ENCODE measurements at regions not wholly inside any gene's neighbourhood (a gene's known extent, or its start where the extent isn't known, plus 50 kb on each side); places are given as distances from the start of the nearest gene placed in this dataset.

DNA sequence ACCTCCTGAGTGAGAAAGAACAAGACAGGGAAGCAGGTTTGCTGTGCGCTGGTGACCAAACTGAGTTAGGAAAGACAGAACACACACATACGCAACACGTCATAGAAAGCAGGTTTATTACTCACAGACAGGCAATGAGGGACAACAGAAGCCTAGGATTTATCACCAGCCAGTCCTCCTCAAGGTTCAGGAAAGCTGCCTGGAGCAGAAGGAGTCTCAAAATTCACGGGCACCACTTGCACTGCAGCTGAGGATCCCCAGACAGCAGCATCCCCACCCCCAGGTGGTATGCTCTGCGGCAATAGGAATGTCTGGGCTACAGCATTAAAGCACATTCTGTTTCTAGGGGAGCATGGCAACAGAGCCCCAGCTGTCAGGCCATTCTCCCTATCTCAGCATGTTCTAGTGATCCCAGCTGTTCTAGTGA lies 284.4 kb upstream of the RGPD4 start:
- TF ChIP-seq, protein P1, sequence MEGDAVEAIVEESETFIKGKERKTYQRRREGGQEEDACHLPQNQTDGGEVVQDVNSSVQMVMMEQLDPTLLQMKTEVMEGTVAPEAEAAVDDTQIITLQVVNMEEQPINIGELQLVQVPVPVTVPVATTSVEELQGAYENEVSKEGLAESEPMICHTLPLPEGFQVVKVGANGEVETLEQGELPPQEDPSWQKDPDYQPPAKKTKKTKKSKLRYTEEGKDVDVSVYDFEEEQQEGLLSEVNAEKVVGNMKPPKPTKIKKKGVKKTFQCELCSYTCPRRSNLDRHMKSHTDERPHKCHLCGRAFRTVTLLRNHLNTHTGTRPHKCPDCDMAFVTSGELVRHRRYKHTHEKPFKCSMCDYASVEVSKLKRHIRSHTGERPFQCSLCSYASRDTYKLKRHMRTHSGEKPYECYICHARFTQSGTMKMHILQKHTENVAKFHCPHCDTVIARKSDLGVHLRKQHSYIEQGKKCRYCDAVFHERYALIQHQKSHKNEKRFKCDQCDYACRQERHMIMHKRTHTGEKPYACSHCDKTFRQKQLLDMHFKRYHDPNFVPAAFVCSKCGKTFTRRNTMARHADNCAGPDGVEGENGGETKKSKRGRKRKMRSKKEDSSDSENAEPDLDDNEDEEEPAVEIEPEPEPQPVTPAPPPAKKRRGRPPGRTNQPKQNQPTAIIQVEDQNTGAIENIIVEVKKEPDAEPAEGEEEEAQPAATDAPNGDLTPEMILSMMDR (IDR thresholded peaks at IDR 0.05; ENCODE audit: low read depth, low read length): no peak
- no peak for TF ChIP-seq EZH2phosphoT487 (IDR thresholded peaks at IDR 0.05; ENCODE audit: low read depth)
